ENCODE measurements at regions not wholly inside any gene's neighbourhood (a gene's known extent, or its start where the extent isn't known, plus 50 kb on each side); places are given as distances from the start of the nearest gene placed in this dataset.

DNA sequence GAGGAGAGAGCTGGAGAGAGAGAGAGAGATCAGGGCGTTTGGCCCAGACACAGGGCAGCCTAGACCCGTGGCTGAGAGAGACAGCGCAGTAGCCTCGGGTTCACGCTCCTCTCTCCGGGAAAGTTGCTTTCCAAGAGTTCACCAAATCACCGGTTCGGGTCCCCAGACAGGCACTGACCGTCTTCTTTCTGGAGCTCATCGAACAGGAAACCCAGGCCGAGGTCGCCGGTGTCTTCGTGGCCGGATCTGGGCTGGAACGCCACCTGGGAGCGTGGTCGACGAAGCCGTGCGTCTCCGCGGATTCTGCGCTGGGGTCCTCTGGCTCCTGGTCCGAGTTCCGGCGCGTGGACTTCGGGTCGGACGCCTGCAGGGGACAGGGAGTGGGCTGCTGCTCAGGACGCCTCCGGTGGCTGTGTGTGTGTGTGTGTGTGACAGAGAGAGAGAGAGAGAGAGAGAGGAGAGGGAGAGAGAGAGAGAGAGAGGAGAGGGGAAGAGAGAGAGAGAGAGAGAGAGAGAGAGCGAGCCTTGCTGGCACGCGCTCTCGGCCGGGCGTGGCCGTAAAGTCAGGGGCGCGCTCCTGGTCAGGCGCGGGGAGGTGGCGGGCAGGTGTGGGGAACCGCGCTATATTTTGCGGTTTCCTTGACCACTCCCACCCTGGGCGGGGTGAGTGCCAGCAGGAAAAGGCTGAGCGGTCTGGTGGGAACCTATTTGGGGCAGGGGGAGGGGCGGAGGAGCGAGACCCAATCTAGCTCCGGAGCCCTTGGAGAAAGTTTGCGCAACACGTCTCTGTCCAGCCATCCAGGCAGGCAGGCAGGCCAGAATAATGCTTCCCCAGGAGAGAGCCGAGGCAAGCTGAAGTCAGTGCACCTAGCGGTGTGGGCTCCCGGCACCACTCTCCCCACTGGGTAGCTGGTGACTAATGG, 62.1 kb downstream of the RHOXF2B start:
- no peak for TF ChIP-seq EZH2 (IDR thresholded peaks at IDR 0.05; ENCODE audit: borderline replicate concordance, insufficient read depth, low read depth, low read length, poor library complexity, severe bottlenecking)
- no peak for TF ChIP-seq CTCF (IDR thresholded peaks at IDR 0.05)

All from B cell (primary cell).